Head of caudate nucleus (tissue), 42 donors: ENCODE measurements at regions not wholly inside any gene's neighbourhood (a gene's known extent, or its start where the extent isn't known, plus 50 kb on each side); places are given as distances from the start of the nearest gene placed in this dataset.

Experiments
- DNase-seq, 42 donors: peaks; one replicate each; pipeline versions ENCODE4 v3.0.0 to v3.0.0-alpha.2; 2020 to 2021; ENCODE audit warnings: mixed read lengths in 7 of 42
- intact Hi-C: fragments of 100-400 bp; cut with DNase I; formaldehyde crosslinking; loops from one replicate; pipeline ENCODE4 v1.15.0; 2022

DNA sequence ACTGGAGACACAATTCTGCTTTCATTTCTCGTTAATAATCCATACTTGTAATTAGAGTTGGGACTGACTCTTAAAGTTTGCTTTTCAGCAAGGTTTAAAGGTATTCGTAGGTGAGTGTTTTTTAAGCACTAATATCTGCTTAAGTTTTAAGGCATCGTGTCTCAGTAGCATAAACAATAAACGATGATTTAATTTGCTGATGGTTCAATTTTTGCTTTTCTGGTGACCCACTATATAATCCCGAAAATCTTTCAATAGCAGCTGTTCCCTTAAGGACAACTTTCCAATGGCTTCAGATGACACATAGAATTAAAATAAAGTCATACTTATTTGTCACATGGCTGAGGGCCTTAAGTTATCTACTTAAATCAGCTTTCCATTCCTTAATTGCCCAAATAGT lies 859.5 kb upstream of the SOX11 start:
- DNase-seq = no peak
- intact Hi-C loops = no loop called here

DNA sequence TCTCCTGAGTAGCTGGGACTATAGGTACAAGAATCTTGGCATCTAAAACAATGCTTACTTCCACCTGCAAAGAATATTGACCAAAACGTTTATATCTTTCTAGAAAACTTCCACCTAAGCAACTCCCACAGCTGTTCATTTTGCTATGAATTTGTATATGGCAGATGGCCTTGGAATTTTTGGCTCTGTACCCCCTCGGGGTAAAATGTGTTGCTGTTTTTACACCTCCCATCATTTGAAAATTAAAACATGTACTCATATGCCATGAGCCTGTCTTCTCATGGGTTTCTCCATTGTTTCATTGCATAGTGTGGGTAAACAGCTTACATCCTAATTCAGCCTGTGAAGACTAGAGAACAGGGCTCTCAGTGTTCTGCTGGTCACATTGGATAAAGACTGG lies 853.6 kb upstream of the SOX11 start:
- intact Hi-C loops = no loop called here
- DNase-seq = no peak

DNA sequence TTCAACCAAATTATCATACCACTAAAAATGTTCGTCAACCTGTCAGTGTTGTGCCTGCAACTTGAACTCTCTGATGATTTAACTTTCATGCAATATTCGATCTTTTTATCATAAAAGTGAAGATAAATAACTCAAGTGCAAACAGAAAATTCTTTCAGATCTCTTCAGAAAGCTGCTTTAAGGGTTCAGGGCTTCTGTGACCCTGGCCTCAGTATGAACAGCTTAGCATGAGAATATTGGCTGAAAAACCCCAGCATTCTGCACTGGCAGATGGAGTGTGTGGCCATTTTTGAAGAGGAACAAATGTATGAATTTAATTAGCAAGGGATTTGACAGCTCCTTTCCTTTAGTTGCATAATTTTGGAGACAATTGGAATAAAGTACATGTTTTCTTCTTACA lies 851.4 kb upstream of the SOX11 start:
- intact Hi-C loops = no loop called here
- no peak for DNase-seq

DNA sequence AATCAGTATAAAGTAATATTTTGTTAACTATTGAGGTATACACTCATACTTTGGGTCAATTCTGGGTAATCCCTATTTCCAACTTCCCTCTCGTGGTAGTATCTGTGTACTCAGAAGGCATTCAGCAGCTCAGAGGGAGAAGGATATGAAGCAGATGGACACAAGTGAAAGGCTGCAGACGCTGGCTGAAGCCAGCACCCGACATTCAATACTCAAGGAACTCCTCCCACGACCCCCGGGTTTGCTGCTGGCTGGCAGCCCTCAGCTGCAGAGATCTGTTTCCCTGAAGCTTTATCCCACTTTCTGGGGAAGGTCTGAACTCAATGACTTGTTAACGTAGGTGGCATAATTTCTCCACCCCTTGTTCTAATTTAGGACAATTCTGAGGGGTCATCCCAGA lies 847.3 kb upstream of the SOX11 start:
- DNase-seq = no peak
- intact Hi-C loops = no loop called here

DNA sequence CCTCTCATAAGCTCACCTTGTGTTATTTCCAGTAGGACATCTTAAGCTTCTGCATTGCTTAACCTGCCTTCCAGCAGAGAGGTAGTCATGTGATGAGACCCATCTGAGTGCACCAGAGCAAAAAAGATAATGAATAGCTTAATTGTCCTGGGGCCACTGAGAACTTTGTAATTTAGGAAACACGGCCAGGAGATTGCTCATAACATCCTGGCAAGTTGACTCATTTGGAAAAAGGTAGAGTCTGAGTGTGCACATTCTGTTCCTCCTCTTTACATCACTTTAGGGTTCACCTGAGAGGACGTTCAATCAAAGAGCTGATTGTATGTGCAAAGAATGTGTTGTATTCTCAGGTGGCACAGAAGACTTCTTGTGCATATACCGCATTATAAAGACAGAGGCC lies 830.2 kb upstream of the SOX11 start:
- intact Hi-C loops = no loop called here
- DNase-seq = no peak

DNA sequence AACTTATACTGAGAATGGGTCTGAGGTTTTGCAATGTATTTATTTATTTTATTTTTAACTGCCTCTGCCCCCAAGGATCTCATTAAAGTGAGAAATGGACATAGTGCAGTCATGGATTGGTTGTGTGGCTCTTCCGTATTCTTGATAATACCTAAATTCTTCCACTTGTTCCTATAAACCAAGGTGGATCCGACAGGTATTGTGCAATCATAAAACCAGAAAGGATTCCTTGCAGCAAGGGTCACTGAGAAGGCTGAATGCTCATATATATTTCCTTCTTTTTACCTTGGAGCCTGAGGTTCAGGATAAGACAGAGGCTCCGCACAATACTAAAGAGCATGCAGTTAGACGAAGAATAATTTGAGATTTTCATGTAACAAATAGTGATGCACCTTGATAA lies 826.0 kb upstream of the SOX11 start:
- intact Hi-C loops = no loop called here
- no peak for DNase-seq

DNA sequence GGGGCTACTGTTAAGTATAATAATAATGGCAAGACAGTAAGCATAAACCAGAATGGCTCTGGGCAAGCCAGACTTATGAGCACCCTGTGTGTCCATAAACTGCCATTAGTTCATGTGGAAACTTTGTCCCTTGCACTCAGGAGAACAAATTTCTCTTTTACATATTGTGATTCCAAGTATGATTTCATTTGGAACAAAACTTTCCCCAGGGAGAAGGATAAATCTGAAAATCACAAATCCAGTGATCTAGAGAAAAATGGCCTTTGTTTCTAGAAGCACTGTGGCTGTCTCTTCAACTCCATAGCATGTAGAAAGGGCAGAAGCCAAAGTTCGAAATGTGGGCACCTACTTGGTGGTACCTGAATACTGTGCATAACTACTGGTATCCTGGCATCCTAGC lies 823.7 kb upstream of the SOX11 start:
- DNase-seq = no peak
- intact Hi-C loops = no loop called here

DNA sequence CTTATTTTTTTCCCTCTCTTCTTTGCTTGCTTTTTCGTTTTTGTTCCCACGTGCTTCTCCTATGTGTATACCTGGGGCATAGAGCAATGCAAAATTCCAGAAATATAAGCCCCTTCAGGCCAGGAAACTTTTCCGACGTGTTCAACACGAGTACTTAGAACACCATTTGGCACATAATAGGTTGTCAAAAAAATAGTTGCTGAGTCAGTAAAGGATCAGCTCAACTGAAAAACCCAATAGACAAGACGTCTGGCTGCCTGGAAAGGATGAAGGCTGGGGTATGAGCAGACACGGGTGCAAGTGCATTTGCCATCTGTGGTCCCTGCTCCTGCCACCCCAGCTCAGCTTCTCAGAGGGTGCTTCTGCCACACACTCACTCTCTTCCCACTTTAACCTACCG lies 823.0 kb upstream of the SOX11 start:
- intact Hi-C loops = no loop called here
- no peak for DNase-seq

DNA sequence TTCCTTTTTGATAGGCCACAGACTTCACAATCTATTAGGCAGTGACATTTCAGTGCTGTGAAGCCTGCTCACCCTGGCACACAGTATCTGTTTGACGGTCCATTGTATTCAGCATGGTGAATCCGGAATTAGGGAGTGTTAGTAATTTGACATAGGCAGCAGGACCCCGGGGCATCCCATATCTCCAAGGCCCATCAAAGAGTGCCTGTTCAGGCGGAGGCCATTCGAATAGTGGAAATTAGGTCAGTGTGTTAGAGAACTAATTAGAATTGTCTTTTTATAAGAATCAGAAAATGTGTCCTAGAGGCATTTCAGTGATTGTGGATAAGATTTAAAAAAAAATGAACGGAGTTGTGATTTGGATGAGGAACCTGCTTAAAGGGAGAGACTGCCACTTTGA lies 818.8 kb upstream of the SOX11 start:
- DNase-seq = no peak
- intact Hi-C loops = no loop called here

DNA sequence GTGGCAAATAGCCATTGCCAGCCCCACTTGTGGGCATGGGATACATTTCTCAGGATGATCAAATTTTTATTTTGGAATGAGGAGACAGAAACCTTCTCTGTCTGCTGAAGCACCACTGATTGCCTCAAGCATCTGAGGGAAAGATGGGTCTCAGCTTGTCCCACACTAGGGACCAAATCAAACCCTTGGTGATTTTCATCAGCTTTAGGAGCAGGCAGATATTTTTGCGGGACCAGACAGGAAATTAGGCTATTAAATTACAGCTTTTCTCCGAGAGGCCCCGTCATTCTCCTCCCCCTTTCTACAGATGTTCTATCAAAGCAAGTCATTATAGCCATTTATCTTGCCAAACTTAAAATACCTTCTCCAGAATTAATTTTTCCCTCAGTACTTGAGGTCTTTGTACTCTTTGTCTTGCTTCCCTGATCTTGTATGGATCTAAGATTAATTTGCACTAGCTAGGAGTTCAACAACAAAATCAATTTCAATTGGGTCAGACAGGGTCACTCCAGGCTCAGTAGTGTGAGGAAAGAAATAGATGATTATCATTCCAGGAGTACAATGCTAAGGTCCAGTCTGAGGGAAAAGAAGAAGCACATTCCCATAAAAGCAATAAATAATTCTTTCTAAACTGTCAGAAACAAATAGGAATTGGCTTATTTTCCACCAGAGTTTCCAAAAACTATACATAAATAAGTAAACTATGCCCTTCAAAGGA lies 818.1 kb upstream of the SOX11 start:
- DNase-seq = no peak
- intact Hi-C loops = no loop called here

DNA sequence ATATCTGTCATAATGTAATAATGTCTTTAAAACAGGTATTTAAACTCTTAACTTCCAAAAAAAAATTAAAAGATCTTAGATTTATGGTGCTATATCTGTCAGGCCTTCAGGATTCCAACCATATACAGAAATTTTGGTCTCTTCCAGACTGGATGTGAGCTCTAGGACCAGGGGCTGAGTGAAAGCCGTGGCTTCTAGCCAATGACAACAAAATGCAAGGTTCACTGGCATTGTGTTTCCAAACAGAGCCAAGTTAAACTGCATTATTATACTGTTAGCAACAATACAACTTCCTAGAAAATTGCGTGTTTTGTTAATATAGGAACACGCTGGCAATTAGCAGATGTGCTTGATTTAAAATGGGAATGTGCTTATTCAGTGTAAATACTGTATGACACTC lies 809.8 kb upstream of the SOX11 start:
- intact Hi-C loops = no loop called here
- DNase-seq = no peak

DNA sequence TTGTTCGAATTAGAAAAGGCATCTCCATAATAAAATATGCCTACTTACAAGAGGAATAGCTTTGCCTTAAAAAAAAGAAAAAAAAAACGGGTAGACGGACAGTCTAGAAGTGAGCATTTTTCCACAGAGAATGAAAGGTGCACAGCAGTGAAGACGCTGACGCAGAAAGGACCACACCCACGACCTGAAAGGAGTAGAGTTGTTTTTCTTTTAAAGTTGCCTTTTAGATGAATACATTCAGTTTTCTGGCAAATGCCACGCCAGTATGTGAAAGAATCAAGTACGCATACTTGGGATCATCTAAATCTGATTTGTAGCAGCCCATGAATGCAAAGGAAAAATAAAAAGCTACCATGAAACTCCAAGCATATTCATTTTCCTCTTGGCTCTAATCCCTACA lies 809.2 kb upstream of the SOX11 start:
- intact Hi-C loops = no loop called here
- no peak for DNase-seq

DNA sequence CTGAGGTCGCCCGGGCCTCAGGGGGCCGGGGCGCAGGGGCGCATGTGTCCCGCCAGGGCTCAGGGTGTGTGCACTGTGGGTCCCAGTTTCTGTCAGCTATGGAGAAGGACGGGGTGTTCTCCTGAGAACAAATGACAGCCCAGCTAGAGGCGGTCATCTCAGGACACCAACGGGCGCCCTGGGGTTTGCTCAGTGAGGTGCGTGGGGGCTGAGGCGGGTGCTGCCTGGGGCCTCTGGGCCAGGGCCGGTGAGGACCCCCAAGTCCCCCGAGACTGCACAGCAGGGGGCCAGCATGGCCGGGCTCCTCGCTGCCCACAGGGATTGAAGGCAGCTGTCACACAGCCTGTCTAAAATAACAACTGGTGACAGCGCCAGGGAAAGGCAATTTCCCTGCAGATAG lies 808.8 kb upstream of the SOX11 start:
- intact Hi-C loops = no loop called here
- DNase-seq = no peak

DNA sequence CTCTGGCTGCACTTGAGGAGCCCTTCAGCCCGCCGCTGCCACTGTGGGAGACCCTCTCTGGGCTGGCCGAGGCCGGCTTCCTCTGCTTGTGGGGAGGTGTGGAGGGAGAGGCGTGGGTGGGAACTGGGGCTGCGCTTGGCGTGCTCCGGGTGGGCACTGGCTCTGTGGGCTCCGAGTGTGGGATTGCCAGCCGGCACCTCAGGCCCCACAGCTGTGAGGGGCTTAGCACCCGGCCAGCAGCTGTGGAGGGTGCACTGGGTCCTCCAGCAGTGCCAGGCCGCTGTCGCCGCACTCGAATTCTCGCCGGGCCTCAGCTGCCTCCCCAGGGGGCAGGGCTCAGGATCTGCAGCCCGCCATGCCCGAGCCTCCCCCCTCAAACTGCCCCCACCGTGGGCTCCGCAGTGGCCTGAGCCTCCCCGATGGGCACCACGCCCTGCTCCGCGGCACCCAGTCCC lies 808.0 kb upstream of the SOX11 start:
- intact Hi-C loops = no loop called here

DNA sequence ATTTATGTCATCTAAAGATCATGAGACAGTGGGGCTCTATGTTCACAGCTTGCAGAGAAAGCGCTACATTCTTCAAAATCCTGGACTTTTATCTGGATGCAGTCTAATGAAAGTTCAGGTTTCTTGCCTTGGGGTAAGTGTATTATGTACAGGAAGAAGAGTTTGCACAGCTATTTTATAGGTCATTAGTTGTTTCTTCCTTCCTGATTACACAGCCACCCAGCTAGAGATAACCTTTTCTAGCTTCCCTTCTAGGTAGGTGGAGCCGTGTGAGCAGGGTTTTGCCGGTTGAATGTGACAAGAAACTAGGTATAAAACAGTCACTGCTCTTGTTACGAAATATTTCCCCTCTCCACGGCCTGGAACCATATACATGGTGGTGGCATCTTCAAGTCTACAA lies 800.8 kb upstream of the SOX11 start:
- intact Hi-C loops = no loop called here
- DNase-seq = no peak

More for the DNA sequence above, 808.0 kb upstream of the SOX11 start:
- no peak for DNase-seq

DNA sequence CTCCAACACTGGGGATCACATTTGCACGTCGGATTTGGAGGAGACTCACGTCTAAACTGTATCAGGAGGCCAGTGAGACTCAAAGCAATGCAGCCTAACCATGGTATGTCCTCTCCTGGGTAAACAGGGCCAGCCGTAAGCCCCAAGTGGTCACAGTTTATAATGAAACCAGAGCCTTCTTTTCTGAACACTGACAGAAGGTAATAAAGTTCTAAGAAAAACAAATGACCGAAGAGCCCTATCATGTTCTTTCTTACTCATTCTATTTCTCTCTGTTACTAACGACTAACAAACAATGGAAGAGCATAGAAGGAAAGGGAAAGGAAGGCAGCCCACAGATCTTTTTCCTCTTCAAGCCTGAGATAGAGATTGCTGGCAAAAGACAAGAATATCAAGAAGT lies 796.8 kb upstream of the SOX11 start:
- DNase-seq = no peak
- intact Hi-C loops = no loop called here

DNA sequence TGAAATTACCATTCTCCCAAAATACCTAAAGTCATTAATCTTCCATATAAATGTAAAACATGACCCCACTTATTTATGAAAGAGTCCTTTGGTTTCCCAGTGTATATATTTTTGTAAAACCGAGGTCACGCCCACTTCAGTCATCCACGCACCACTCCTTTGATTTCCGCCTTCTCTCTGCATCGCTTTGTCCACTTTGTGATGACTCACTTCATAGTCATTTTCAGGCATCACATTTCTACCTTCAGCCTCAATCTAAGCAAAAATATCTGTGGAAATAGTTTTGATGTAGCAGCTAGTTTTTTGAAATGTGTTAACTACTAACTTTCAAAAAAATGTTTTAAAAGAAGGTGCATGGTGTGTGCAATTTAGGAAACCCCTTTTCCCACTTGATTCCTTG lies 793.5 kb upstream of the SOX11 start:
- no peak for DNase-seq
- intact Hi-C loops = no loop called here

DNA sequence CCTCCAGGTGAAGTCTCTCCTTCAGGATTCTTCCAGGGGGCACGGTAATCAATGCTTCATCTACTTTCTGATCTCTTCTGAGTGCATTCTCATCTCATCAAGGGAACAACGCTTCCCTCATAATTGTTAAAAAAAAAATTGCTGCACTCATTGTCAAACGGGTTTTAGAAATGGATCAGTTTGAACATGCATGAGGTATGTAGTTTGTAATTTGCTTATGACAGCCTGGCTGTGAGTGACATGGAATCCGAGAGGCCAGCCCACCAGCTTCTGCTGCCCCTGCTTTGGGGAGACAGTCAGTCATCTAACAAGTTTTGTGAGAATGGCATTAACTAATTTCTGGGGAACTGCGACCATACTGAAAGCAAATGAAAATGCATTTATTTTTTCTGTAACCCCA lies 791.9 kb upstream of the SOX11 start:
- DNase-seq = no peak
- intact Hi-C loops = no loop called here

DNA sequence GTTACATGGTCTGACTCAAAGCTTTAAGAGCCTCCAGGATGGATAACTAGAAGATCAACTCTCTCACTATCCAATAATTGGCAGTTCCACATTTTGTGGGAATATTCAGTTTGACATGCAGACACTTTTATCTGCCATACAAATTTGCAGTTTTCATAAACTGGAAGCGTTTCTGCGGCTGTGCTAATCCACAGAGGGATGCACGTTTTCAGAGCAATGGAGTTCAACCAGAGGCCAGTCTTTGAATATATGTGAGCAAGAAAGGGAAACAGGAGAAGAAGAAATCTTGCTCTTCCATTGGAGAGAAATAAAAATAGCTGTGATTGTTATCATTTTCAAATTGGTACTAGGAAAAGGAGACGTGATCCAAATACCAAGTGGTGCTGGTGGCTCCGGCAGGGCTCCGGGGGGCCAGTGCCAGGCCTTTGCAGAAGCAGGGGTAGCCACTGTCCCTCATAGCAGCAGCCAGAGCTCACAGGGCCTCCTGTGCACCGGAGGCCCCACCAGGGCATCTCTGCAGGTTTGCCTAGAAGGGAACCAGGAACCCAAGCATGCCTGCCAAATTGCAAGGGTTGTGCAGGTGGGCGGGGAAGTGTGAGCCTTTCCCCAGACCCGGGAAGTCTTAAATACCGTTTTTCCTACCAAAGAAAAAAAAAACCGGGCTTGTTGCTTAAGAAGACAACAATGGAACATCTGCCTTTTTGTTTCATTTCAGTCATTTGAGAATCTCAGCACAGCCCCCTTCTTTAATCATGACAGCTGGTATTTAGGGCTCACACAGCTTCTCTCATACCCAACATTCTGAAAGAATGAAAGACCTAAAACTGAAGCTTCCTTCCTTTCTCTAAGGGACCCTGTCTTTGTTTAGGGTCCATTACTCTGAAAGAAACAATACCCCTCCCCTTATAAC lies 791.1 kb upstream of the SOX11 start:
- intact Hi-C loops = no loop called here
- no peak for DNase-seq

DNA sequence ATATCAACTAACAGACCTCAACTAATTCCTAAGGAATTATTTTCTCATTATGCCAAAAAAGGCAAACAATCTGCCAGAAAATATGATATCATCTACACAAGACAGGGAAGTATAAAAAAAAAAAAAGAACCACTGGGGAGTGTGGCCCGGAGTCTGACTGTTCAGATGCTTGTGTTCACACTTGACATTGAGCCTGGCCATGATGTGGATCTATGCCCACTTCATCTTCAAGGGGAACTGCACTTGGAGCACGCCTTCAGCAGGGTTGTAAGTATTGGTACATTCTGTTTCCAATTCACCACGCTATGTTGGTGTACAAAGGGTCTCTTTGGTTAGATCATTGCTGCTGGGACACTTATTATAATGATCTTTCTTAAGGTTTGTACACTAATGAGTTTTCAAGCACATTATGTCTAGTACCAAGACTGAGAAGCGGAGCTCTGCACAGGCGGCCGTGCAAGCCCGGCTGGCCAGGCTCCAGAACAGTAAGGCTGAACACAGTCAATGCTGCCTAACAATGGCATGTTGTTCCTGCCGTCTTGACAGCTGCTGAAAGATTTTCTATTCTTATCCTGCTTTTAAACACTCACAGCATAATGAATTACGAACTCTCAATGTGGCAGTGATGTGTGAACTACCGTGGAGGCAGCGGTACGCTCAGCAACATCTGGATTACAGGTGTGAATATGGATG lies 788.4 kb upstream of the SOX11 start:
- DNase-seq = peak in 34 of 42 donors; percentile 7 to 62 (median 32)
- intact Hi-C loops = no loop called here
